ENCODE measurements at regions not wholly inside any gene's neighbourhood (a gene's known extent, or its start where the extent isn't known, plus 50 kb on each side); places are given as distances from the start of the nearest gene placed in this dataset.

DNA sequence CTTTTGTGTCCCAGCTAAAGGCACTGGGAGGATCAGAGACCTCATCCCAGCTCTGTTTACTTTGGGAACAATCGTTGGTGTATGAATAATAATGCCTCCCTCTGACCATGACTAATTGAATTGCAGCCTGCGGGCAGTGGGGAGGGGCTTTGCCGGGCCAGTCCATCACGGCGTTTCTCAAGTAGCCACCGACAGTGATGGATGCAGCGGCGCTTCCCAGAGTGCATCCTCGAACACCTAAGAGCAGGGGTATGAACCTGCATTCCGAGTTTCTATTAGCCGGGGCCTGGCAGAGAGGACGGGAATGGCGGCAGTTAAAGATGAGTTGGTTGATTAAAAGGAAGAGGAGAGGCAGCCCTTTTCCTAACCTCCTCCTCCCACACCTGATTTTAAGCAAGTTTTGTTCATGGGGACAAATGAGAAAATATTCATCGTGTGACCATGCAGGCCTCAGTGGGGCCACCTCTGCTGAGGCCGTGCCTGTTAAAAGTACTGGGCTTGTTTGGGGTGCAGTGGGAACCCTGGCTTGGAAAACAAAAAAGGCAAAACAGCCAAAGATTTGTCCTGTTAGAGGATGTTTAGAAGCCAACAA, 154.1 kb downstream of the FOXA2 start (continued):
- TF ChIP-seq, protein P1, sequence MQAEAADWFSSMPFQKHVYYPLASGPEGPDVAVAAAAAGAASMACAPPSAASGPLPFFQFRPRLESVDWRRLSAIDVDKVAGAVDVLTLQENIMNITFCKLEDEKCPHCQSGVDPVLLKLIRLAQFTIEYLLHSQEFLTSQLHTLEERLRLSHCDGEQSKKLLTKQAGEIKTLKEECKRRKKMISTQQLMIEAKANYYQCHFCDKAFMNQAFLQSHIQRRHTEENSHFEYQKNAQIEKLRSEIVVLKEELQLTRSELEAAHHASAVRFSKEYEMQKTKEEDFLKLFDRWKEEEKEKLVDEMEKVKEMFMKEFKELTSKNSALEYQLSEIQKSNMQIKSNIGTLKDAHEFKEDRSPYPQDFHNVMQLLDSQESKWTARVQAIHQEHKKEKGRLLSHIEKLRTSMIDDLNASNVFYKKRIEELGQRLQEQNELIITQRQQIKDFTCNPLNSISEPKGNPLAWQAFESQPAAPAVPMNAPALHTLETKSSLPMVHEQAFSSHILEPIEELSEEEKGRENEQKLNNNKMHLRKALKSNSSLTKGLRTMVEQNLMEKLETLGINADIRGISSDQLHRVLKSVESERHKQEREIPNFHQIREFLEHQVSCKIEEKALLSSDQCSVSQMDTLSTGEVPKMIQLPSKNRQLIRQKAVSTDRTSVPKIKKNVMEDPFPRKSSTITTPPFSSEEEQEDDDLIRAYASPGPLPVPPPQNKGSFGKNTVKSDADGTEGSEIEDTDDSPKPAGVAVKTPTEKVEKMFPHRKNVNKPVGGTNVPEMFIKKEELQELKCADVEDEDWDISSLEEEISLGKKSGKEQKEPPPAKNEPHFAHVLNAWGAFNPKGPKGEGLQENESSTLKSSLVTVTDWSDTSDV (CRISPR knock-in tag; IDR thresholded peaks at IDR 0.05), result peak; percentile 29; the same call in 1 of the 2 replicates
- peak; percentile 92; the same call in 1 of the 2 replicates for TF ChIP-seq SOX5 (CRISPR knock-in tag; IDR thresholded peaks at IDR 0.05; ENCODE audit: borderline replicate concordance)
- TF ChIP-seq, protein P2, sequence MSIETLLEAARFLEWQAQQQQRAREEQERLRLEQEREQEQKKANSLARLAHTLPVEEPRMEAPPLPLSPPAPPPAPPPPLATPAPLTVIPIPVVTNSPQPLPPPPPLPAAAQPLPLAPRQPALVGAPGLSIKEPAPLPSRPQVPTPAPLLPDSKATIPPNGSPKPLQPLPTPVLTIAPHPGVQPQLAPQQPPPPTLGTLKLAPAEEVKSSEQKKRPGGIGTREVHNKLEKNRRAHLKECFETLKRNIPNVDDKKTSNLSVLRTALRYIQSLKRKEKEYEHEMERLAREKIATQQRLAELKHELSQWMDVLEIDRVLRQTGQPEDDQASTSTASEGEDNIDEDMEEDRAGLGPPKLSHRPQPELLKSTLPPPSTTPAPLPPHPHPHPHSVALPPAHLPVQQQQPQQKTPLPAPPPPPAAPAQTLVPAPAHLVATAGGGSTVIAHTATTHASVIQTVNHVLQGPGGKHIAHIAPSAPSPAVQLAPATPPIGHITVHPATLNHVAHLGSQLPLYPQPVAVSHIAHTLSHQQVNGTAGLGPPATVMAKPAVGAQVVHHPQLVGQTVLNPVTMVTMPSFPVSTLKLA (IDR thresholded peaks at IDR 0.05), result no peak
- no peak for TF ChIP-seq NR2F2 (IDR thresholded peaks at IDR 0.05; ENCODE audit: borderline replicate concordance, low read depth)
- no peak for TF ChIP-seq CEBPZ (IDR thresholded peaks at IDR 0.05; ENCODE audit: low read length)
- no peak for TF ChIP-seq ZNF367 (CRISPR knock-in tag; IDR thresholded peaks at IDR 0.05; ENCODE audit: borderline replicate concordance)
- TF ChIP-seq ZNF616 (CRISPR knock-in tag; IDR thresholded peaks at IDR 0.05; ENCODE audit: low read depth), result no peak
- TF ChIP-seq ZNF841 (CRISPR knock-in tag; IDR thresholded peaks at IDR 0.05; ENCODE audit: borderline replicate concordance), result no peak
- no peak for TF ChIP-seq CENPX (CRISPR knock-in tag; IDR thresholded peaks at IDR 0.05)
- no peak for TF ChIP-seq KMT2A (CRISPR knock-in tag; IDR thresholded peaks at IDR 0.05)
- TF ChIP-seq IRF1 (CRISPR knock-in tag; IDR thresholded peaks at IDR 0.05; ENCODE audit: low read depth), result no peak
- TF ChIP-seq ZNF772 (CRISPR knock-in tag; IDR thresholded peaks at IDR 0.05), result no peak
- TF ChIP-seq, protein P3, sequence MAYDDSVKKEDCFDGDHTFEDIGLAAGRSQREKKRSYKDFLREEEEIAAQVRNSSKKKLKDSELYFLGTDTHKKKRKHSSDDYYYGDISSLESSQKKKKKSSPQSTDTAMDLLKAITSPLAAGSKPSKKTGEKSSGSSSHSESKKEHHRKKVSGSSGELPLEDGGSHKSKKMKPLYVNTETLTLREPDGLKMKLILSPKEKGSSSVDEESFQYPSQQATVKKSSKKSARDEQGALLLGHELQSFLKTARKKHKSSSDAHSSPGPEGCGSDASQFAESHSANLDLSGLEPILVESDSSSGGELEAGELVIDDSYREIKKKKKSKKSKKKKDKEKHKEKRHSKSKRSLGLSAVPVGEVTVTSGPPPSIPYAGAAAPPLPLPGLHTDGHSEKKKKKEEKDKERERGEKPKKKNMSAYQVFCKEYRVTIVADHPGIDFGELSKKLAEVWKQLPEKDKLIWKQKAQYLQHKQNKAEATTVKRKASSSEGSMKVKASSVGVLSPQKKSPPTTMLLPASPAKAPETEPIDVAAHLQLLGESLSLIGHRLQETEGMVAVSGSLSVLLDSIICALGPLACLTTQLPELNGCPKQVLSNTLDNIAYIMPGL (CRISPR knock-in tag; IDR thresholded peaks at IDR 0.05; ENCODE audit: borderline replicate concordance in 1 of 2, low read depth in 1 of 2), result no peak; a peak in 1 of 4 replicates
- no peak for TF ChIP-seq ZFAT (CRISPR knock-in tag; conservative IDR thresholded peaks at IDR 0.05)
- no peak for TF ChIP-seq ZNF740 (CRISPR knock-in tag; IDR thresholded peaks at IDR 0.05)
- TF ChIP-seq ZNF547 (CRISPR knock-in tag; IDR thresholded peaks at IDR 0.05), result no peak
- TF ChIP-seq KDM4B (CRISPR knock-in tag; IDR thresholded peaks at IDR 0.05), result no peak; the same call in 1 of the 2 replicates
- TF ChIP-seq BORCS8-MEF2B (CRISPR knock-in tag; IDR thresholded peaks at IDR 0.05), result no peak
- TF ChIP-seq PAF1 (CRISPR knock-in tag; IDR thresholded peaks at IDR 0.05), result no peak
- TF ChIP-seq ZNF251 (CRISPR knock-in tag; IDR thresholded peaks at IDR 0.05), result no peak

Data from HepG2 (cell line).